Common myeloid progenitor, CD34-positive (primary cell): ENCODE measurements at regions not wholly inside any gene's neighbourhood (a gene's known extent, or its start where the extent isn't known, plus 50 kb on each side); places are given as distances from the start of the nearest gene placed in this dataset.

Source experiments
- CTCF ChIA-PET: fragments of 350-600 bp; sonication (Branson Sonifier 250); formaldehyde crosslinking; loops from one replicate; lab custom pipeline; 2021; ENCODE audit warnings: antibody characterized with exemption; lab: Charles Lee
- POLR2A ChIA-PET: fragments of 350-600 bp; sonication (Branson Sonifier 250); formaldehyde crosslinking; loops from one replicate; lab custom pipeline; 2021; ENCODE audit warnings: antibody characterized with exemption; lab: Charles Lee
- DNase-seq, 3 donors: peaks; one replicate each; pipeline versions ENCODE4 v3.0.0 to v3.0.0-alpha.2; 2013
- H3K27ac ChIP-seq, 2 experiments: 1 replicate in 1 of 2; 2 replicates in 1 of 2; pipeline ENCODE4 v1.7.0; 2013; ENCODE audit warnings: inconsistent platforms in 2 of 2, low read length in 2 of 2, mild to moderate bottlenecking in 2 of 2, low read depth in 1 of 2, moderate library complexity in 1 of 2; ENCODE audit not compliant: severe bottlenecking in 2 of 2, insufficient read depth in 1 of 2, poor library complexity in 1 of 2
- H3K27me3 ChIP-seq, 5 experiments: replicated peaks in 2 of 5; 1 replicate in 3 of 5; 2 replicates in 2 of 5; pipeline versions ENCODE4 v1.6.1 to v1.7.0; 2013; ENCODE audit warnings: low read length in 4 of 5, mild to moderate bottlenecking in 2 of 5, moderate library complexity in 2 of 5, inconsistent platforms in 1 of 5; ENCODE audit not compliant: insufficient read depth in 5 of 5, control insufficient read depth in 4 of 5
- H3K36me3 ChIP-seq, 4 experiments: 1 replicate in 2 of 4; 2 replicates in 2 of 4; pipeline versions ENCODE4 v1.6.1 to v1.7.0; 2013; ENCODE audit warnings: low read length in 3 of 4, control low read depth in 1 of 4, mild to moderate bottlenecking in 1 of 4; ENCODE audit not compliant: control insufficient read depth in 4 of 4, insufficient read depth in 4 of 4
- H3K4me1 ChIP-seq, 4 experiments: 1 replicate in 3 of 4; 2 replicates in 1 of 4; pipeline versions ENCODE4 v1.6.1 to v1.7.1; 2013; ENCODE audit warnings: low read length in 3 of 4, mild to moderate bottlenecking in 3 of 4, control low read depth in 1 of 4, inconsistent platforms in 1 of 4, moderate library complexity in 1 of 4; ENCODE audit not compliant: control insufficient read depth in 4 of 4, insufficient read depth in 4 of 4; ENCODE audit errors: control extremely low read depth in 1 of 4
- H3K4me3 ChIP-seq, 7 experiments: 1 replicate in 4 of 7; 2 replicates in 3 of 7; pipeline versions ENCODE4 v1.5.1 to v1.7.0; 2013; ENCODE audit warnings: mild to moderate bottlenecking in 7 of 7, low read length in 6 of 7, moderate library complexity in 6 of 7, inconsistent platforms in 2 of 7, low read depth in 2 of 7, control low read depth in 1 of 7; ENCODE audit not compliant: insufficient read depth in 4 of 7, control insufficient read depth in 1 of 7; ENCODE audit errors: extremely low read depth in 1 of 7
- H3K9me3 ChIP-seq, 5 experiments: 1 replicate in 4 of 5; 2 replicates in 1 of 5; pipeline versions ENCODE4 v1.6.1 to v1.7.1; 2013; ENCODE audit warnings: low read length in 4 of 5, mild to moderate bottlenecking in 2 of 5, inconsistent platforms in 1 of 5, low read depth in 1 of 5, moderate library complexity in 1 of 5; ENCODE audit not compliant: control insufficient read depth in 4 of 5, insufficient read depth in 2 of 5; ENCODE audit errors: control extremely low read depth in 1 of 5
- WGBS: methylation state at CpG from one replicate; pipeline ENCODE4 v1.1.5; 2013; ENCODE audit not compliant: insufficient coverage; 5-methylcytosine and 5-hydroxymethylcytosine counted together

DNA sequence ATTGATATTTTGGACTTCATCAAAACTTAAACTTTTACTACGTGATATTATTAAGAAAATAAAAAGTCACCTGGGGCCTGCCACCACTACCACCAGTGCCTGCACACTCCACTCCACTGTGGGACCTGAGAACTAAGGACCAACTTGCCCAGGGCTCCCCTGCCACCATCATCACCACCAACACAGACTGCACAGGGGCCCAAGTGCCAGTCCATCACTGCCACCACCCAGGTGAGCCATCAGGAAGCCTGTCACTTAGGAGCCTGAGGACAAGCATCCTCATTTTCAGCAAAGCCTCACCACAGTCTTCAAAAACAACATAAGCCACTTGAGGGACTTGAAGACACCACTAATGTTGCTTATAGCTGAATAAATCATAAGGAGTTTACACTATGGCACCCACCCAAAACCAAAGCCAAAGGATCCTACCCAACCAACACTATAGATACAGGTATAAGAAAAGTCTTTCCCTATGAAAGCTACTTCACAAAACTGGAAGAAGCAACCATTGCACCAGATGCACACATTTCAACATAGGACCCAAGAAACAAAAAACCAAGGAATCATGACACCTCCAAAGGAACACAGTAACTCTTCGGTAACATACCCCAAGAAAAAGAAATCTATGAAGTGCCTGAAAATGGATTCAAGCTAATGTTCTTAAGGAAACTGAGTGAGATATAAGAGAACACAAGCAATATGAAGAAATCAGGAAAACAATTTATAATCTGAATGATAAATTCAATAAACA is 73.6 kb upstream of the GNAZ start:
- DNase-seq = no peak
- Histone ChIP-seq H3K27ac (no peak overlapping the region), H3K27me3 (peaks cover 0 to 2% (median 0%) of the 10 kb centered on the region in 5 experiments), H3K4me3 (no peak overlapping the region), H3K36me3 (no peaks in the 10 kb centered on the region), H3K9me3 (peaks cover 2 to 21% (median 7%) of the 10 kb centered on the region in 5 experiments), H3K4me1 (no peaks in the 10 kb centered on the region)
- CTCF ChIA-PET = interaction anchor here (1.7 kb wide), 1 partner anchor 38 kb away, joined by 3 read pairs; no protein-coding TSS in a partner anchor
- POLR2A ChIA-PET = no interaction called here
- WGBS = no CpG with 5 or more reads among the region's 2 CpGs

- no peak for DNase-seq
- Histone ChIP-seq H3K27me3 (peaks cover 0 to 2% (median 0%) of the 10 kb centered on the region in 5 experiments), H3K27ac (no peak overlapping the region), H3K36me3 (no peaks in the 10 kb centered on the region), H3K4me3 (no peak overlapping the region), H3K4me1 (no peaks in the 10 kb centered on the region), H3K9me3 (peaks cover 2 to 21% (median 7%) of the 10 kb centered on the region in 5 experiments)
- ChIA-PET CTCF (no interaction called here), POLR2A (no interaction called here)
Observed at GRCh38 chr22:22997262-22997898, 72.9 kb upstream of the GNAZ start.

- CTCF ChIA-PET = no interaction called here
Observed at GRCh38 chr22:22997988-22998387, 72.3 kb upstream of the GNAZ start.

GRCh38 chr22:22999523-22999922 is 70.8 kb upstream of the GNAZ start:
- Histone ChIP-seq H3K4me3 (no peak overlapping the region), H3K27ac (no peak overlapping the region), H3K9me3 (peaks cover 2 to 21% (median 7%) of the 10 kb centered on the region in 5 experiments), H3K36me3 (no peaks in the 10 kb centered on the region), H3K4me1 (no peaks in the 10 kb centered on the region), H3K27me3 (peaks cover 0 to 1% (median 0%) of the 10 kb centered on the region in 5 experiments)
- ChIA-PET CTCF (interaction anchor here (1.2 kb wide), 1 partner anchor 39 kb away, joined by 5 read pairs; no protein-coding TSS in a partner anchor), POLR2A (interaction anchor here (0.6 kb wide), 1 partner anchor 26 kb away, joined by 3 read pairs; no protein-coding TSS in a partner anchor)
- DNase-seq = no peak
- no CpG with 5 or more reads among the region's 2 CpGs for WGBS

More at GRCh38 chr22:22997988-22998387, 72.3 kb upstream of the GNAZ start:
- peaks cover 2 to 21% (median 7%) of the 10 kb centered on the region in 5 experiments for H3K9me3 ChIP-seq
- H3K4me1 ChIP-seq = no peaks in the 10 kb centered on the region
- DNase-seq = no peak
- peaks cover 0 to 2% (median 0%) of the 10 kb centered on the region in 5 experiments for H3K27me3 ChIP-seq
- H3K27ac ChIP-seq = no peak overlapping the region
- no peak overlapping the region for H3K4me3 ChIP-seq
- H3K36me3 ChIP-seq = no peaks in the 10 kb centered on the region
- POLR2A ChIA-PET = no interaction called here

- no peaks in the 10 kb centered on the region for H3K4me1 ChIP-seq
- no peak overlapping the region for H3K27ac ChIP-seq
- CTCF ChIA-PET = interaction anchor here (1.2 kb wide), 1 partner anchor 41 kb away, joined by 5 read pairs; no protein-coding TSS in a partner anchor
- WGBS = 100% methylated on average over 2 of the region's 2 CpGs
- POLR2A ChIA-PET = no interaction called here
- DNase-seq = no peak
- no peak overlapping the region for H3K4me3 ChIP-seq
- H3K27me3 ChIP-seq = peaks cover 0 to 1% (median 0%) of the 10 kb centered on the region in 5 experiments
- no peaks in the 10 kb centered on the region for H3K36me3 ChIP-seq
- H3K9me3 ChIP-seq = peaks cover 2 to 17% (median 7%) of the 10 kb centered on the region in 5 experiments
Observed at GRCh38 chr22:23000657-23001347, 69.5 kb upstream of the GNAZ start.

DNA sequence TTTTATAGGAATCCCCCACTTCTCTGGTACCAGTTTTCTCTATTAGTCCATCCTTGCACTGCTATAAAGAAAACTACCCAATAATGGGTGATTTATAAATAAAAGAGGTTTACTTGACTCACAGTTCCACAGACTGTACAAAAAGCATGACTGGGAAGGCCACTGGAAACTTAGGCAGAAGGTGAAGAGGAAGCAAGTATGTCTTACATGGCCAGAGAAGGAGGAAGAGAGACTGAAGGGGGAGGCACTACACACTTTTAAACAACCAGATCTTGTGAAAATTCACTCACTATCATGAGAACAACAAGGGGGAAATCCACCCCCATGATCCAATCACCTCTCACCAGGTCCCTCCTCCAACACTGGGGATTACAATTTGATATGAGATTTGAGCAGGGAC is 68.9 kb upstream of the GNAZ start:
- no peak overlapping the region for H3K27ac ChIP-seq
- DNase-seq = no peak
- no peaks in the 10 kb centered on the region for H3K4me1 ChIP-seq
- H3K27me3 ChIP-seq = peaks cover 0 to 1% (median 0%) of the 10 kb centered on the region in 5 experiments
- H3K36me3 ChIP-seq = no peaks in the 10 kb centered on the region
- H3K4me3 ChIP-seq = no peak overlapping the region
- ChIA-PET POLR2A (no interaction called here), CTCF (no interaction called here)
- peaks cover 2 to 16% (median 6%) of the 10 kb centered on the region in 5 experiments for H3K9me3 ChIP-seq
